ENCODE measurements at regions not wholly inside any gene's neighbourhood (a gene's known extent, or its start where the extent isn't known, plus 50 kb on each side); places are given as distances from the start of the nearest gene placed in this dataset.

- TF ChIP-seq IRF3 (IDR thresholded peaks at IDR 0.05; ENCODE audit: low read depth, low read length) (no peak), USF1 (IDR thresholded peaks at IDR 0.05; ENCODE audit: borderline replicate concordance, low read depth) (no peak), FOXM1 (IDR thresholded peaks at IDR 0.05; ENCODE audit: low read depth) (no peak), RFX5 (IDR thresholded peaks at IDR 0.05; ENCODE audit: low read length) (no peak), POLR2AphosphoS5 (IDR thresholded peaks at IDR 0.05; ENCODE audit: low read depth, low read length) (no peak), YY1 (IDR thresholded peaks at IDR 0.05; ENCODE audit: low read depth) (no peak)
- TF ChIP-seq, protein P1, sequence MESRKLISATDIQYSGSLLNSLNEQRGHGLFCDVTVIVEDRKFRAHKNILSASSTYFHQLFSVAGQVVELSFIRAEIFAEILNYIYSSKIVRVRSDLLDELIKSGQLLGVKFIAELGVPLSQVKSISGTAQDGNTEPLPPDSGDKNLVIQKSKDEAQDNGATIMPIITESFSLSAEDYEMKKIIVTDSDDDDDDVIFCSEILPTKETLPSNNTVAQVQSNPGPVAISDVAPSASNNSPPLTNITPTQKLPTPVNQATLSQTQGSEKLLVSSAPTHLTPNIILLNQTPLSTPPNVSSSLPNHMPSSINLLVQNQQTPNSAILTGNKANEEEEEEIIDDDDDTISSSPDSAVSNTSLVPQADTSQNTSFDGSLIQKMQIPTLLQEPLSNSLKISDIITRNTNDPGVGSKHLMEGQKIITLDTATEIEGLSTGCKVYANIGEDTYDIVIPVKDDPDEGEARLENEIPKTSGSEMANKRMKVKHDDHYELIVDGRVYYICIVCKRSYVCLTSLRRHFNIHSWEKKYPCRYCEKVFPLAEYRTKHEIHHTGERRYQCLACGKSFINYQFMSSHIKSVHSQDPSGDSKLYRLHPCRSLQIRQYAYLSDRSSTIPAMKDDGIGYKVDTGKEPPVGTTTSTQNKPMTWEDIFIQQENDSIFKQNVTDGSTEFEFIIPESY (IDR thresholded peaks at IDR 0.05; ENCODE audit: borderline replicate concordance, low read depth) = no peak
- TF ChIP-seq, protein P2, sequence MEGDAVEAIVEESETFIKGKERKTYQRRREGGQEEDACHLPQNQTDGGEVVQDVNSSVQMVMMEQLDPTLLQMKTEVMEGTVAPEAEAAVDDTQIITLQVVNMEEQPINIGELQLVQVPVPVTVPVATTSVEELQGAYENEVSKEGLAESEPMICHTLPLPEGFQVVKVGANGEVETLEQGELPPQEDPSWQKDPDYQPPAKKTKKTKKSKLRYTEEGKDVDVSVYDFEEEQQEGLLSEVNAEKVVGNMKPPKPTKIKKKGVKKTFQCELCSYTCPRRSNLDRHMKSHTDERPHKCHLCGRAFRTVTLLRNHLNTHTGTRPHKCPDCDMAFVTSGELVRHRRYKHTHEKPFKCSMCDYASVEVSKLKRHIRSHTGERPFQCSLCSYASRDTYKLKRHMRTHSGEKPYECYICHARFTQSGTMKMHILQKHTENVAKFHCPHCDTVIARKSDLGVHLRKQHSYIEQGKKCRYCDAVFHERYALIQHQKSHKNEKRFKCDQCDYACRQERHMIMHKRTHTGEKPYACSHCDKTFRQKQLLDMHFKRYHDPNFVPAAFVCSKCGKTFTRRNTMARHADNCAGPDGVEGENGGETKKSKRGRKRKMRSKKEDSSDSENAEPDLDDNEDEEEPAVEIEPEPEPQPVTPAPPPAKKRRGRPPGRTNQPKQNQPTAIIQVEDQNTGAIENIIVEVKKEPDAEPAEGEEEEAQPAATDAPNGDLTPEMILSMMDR (IDR thresholded peaks at IDR 0.05) = no peak
These were observed 221.7 kb downstream of the PAX3 start for GRCh38 chr2:222076973-222077690.
